ENCODE measurements at regions not wholly inside any gene's neighbourhood (a gene's known extent, or its start where the extent isn't known, plus 50 kb on each side); places are given as distances from the start of the nearest gene placed in this dataset.
"Not testable (repeated sequence)": the region's sequence is repeated elsewhere in the genome, so short reads cannot be mapped to it uniquely, and the experiment has no call there.

GRCh38 chr5:99043257-99043656 is 114.5 kb upstream of the CHD1 start:
- H3K4me3 Mint-ChIP-seq; DNase-seq (ENCODE audit: low spot score in 2 of 2); ATAC-seq (ENCODE audit: low read depth); H3K27ac Mint-ChIP-seq; H3K27me3 Mint-ChIP-seq: not testable (repeated sequence)
- H3K9me3 Mint-ChIP-seq, result peaks cover 23% of the 10 kb centered on the region
- H3K36me3 Mint-ChIP-seq, result peaks cover 24% of the 10 kb centered on the region
- H3K4me1 Mint-ChIP-seq, result peaks cover 17% of the 10 kb centered on the region

GRCh38 chr5:99037668-99038067 is 108.9 kb upstream of the CHD1 start:
- peak overlapping the region; percentile 35 for H3K4me3 Mint-ChIP-seq
- peak overlapping the region; percentile 51 for H3K27ac Mint-ChIP-seq
- no peaks in the 10 kb centered on the region for H3K27me3 Mint-ChIP-seq
- peaks cover 23% of the 10 kb centered on the region for H3K9me3 Mint-ChIP-seq
- H3K36me3 Mint-ChIP-seq, result peaks cover 24% of the 10 kb centered on the region
- peaks cover 41% of the 10 kb centered on the region for H3K4me1 Mint-ChIP-seq
- ATAC-seq (ENCODE audit: low read depth) (peak; percentile 81), DNase-seq (ENCODE audit: low spot score in 2 of 2) (peak in 1 of 2 donors; percentile 42)

GRCh38 chr5:99035942-99036341 is 107.1 kb upstream of the CHD1 start:
- no peak for DNase-seq (ENCODE audit: low spot score in 2 of 2)
- no peak for ATAC-seq (ENCODE audit: low read depth)
- Mint-ChIP-seq H3K4me3 (no peak overlapping the region), H3K27ac (no peak overlapping the region), H3K27me3 (no peaks in the 10 kb centered on the region), H3K36me3 (peaks cover 20% of the 10 kb centered on the region), H3K4me1 (peaks cover 43% of the 10 kb centered on the region), H3K9me3 (peaks cover 15% of the 10 kb centered on the region)

- ATAC-seq (ENCODE audit: low read depth) (no peak), DNase-seq (ENCODE audit: low spot score in 2 of 2) (no peak)
- Mint-ChIP-seq H3K9me3 (peaks cover 3% of the 10 kb centered on the region), H3K27me3 (no peaks in the 10 kb centered on the region), H3K27ac (peak overlapping the region; percentile 99), H3K4me1 (peaks cover 52% of the 10 kb centered on the region), H3K36me3 (peaks cover 9% of the 10 kb centered on the region), H3K4me3 (peak overlapping the region; percentile 3)
Measured at GRCh38 chr5:99034336-99034735, 105.5 kb upstream of the CHD1 start.

DNA sequence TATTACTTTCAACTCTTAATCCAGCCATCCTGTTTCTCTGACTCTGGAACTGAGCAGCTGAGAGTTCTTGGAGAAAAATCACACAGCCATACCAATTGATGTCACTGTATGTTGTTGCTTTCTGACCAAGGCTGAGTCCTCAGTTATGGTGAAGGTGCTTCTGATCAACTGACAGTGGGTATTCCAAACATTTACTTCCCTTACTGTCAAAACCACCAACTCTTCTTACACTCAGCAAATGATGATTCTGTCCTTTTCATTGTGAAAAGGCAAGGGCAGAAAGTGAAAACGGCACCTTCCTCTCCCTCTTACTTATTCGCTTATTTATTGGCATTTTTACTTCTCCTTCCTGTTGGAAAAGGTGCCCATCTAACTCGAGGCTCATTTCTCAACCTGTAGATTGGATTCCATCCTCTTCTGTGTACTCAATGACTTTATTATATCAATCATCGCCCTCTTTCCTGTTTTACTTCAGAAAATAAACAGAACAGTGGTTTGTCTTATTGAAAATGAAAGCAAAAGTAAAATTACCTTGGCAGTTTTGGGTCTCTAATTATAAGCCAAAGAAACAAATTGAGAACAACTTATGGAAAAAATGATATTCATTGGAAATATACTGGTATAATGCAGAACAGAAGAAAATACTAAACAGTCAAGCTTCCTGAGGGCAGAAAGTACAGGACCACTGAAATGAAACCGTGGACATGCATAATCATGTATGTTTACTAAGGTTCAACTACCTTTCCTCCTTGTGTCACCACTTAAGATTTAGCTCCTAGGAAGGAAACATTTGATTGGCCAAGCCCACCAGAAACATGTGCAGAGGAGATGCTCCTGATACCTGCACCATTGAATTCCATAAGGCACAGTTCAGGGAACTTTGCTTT is 104.5 kb upstream of the CHD1 start:
- no peak for DNase-seq (ENCODE audit: low spot score in 2 of 2)
- no peaks in the 10 kb centered on the region for H3K27me3 Mint-ChIP-seq
- peaks cover 53% of the 10 kb centered on the region for H3K4me1 Mint-ChIP-seq
- ATAC-seq (ENCODE audit: low read depth), result peak; percentile 21
- H3K27ac Mint-ChIP-seq, result peak overlapping the region; percentile 99
- peaks cover under 1% of the 10 kb centered on the region for H3K36me3 Mint-ChIP-seq
- H3K9me3 Mint-ChIP-seq, result no peaks in the 10 kb centered on the region
- peak overlapping the region; percentile 89 for H3K4me3 Mint-ChIP-seq

- no peaks in the 10 kb centered on the region for H3K9me3 Mint-ChIP-seq
- H3K36me3 Mint-ChIP-seq, result no peaks in the 10 kb centered on the region
- ATAC-seq (ENCODE audit: low read depth) (peak; percentile 47), DNase-seq (ENCODE audit: low spot score in 2 of 2) (peak in 1 of 2 donors; percentile 25)
- peak overlapping the region; percentile 99 for H3K27ac Mint-ChIP-seq
- H3K4me1 Mint-ChIP-seq, result peaks cover 58% of the 10 kb centered on the region
- H3K4me3 Mint-ChIP-seq, result peak overlapping the region; percentile 89
- H3K27me3 Mint-ChIP-seq, result no peaks in the 10 kb centered on the region
Measured at GRCh38 chr5:99032234-99033013, 103.6 kb upstream of the CHD1 start.

- peak overlapping the region; percentile 57 for H3K27ac Mint-ChIP-seq
- DNase-seq (ENCODE audit: low spot score in 2 of 2), result no peak
- ATAC-seq (ENCODE audit: low read depth), result no peak
- no peaks in the 10 kb centered on the region for H3K36me3 Mint-ChIP-seq
- H3K4me1 Mint-ChIP-seq, result peaks cover 63% of the 10 kb centered on the region
- no peak overlapping the region for H3K4me3 Mint-ChIP-seq
- H3K9me3 Mint-ChIP-seq, result no peaks in the 10 kb centered on the region
- H3K27me3 Mint-ChIP-seq, result no peaks in the 10 kb centered on the region
Measured at GRCh38 chr5:99030906-99031440, 102.2 kb upstream of the CHD1 start.

GRCh38 chr5:99029172-99029571 is 100.4 kb upstream of the CHD1 start:
- peaks cover 60% of the 10 kb centered on the region for H3K4me1 Mint-ChIP-seq
- no peaks in the 10 kb centered on the region for H3K36me3 Mint-ChIP-seq
- ATAC-seq (ENCODE audit: low read depth) (no peak), DNase-seq (ENCODE audit: low spot score in 2 of 2) (no peak)
- H3K27ac Mint-ChIP-seq, result peak overlapping the region; percentile 57
- H3K9me3 Mint-ChIP-seq, result no peaks in the 10 kb centered on the region
- H3K4me3 Mint-ChIP-seq, result no peak overlapping the region
- no peaks in the 10 kb centered on the region for H3K27me3 Mint-ChIP-seq

DNA sequence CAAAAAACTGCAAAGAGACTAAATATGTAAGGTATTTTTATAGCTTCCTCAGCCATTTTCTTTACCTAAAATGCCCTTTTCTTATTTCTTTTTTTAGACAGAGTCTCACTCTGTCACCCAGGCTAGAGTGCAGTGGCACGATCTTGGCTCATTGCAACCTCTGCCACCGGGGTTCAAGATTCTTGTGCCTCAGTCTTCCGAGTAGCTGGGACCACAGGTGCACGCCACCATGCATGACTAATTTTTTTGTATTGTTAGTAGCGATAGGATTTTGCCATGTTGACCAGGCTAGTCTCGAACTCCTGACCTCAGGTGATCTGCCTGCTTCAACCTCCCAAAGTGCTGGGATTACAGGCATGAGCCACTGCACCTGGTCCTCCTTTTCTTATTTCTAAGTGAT is 99.4 kb upstream of the CHD1 start:
- not testable (repeated sequence) for H3K36me3 Mint-ChIP-seq; ATAC-seq (ENCODE audit: low read depth); H3K27me3 Mint-ChIP-seq; DNase-seq (ENCODE audit: low spot score in 2 of 2); H3K9me3 Mint-ChIP-seq
- Mint-ChIP-seq H3K27ac (peak overlapping the region; percentile 57), H3K4me1 (peaks cover 54% of the 10 kb centered on the region), H3K4me3 (peak overlapping the region; percentile 40)

DNA sequence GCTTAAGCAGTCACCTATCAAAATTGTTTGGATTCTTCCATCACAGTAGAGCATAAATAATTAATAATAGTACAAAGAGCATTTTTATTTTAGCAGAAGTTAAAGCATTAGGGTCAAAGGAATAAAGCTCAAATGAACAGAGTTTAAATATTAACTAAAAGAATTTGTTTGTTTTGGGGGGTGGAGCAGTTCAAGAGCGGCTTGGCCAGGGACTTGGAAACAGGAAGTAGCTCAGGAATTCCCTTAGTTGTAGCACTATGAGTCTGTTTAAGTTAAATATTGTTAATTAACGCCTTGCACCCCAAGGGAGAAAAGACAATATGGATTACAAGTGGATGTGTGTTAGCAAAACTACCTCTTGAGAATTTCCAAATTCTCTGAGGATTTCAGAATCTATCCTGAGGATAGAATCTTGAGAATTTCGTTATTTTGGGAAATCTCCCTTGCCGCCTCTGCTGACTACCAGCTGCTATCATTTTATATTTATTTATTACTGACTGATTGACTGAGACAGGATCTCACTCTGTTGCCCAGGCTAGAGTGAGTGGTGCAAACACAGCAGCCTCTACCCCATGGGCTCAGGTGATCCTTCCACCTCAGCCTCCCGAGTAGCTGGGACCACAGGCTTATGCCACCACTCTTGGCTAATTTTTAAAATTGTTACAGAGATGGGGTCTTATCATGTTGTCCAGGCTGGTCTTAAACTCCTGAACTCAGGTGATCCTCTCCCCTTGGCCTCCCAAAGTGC is 96.7 kb upstream of the CHD1 start:
- Mint-ChIP-seq H3K27ac (peak overlapping the region; percentile 57), H3K36me3 (no peaks in the 10 kb centered on the region), H3K9me3 (no peaks in the 10 kb centered on the region), H3K4me3 (no peak overlapping the region), H3K4me1 (peaks cover 36% of the 10 kb centered on the region), H3K27me3 (no peaks in the 10 kb centered on the region)
- ATAC-seq (ENCODE audit: low read depth) (no peak), DNase-seq (ENCODE audit: low spot score in 2 of 2) (no peak)

DNA sequence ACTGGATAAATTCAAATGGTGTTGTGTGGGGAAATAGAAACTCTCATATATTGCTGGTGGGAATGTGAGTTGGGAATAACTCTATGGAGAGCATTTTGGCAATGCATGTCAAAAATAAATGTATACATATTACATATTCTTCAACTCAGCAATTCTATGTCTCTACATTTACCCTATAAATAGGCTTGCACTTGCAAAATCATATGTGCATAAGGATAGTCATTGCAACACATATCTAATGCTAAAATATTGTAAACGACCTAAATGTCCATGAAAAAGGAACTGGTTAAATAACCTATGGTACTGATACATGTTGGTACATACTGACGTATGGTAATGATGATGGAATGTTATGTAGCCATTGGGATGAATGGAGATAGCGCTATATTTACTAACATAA is 94.5 kb upstream of the CHD1 start:
- H3K4me1 Mint-ChIP-seq, result peaks cover 24% of the 10 kb centered on the region
- ATAC-seq (ENCODE audit: low read depth), result no peak
- H3K4me3 Mint-ChIP-seq, result no peak overlapping the region
- H3K9me3 Mint-ChIP-seq, result no peaks in the 10 kb centered on the region
- H3K27ac Mint-ChIP-seq, result no peak overlapping the region
- no peaks in the 10 kb centered on the region for H3K27me3 Mint-ChIP-seq
- no peaks in the 10 kb centered on the region for H3K36me3 Mint-ChIP-seq
- DNase-seq (ENCODE audit: low spot score in 2 of 2), result no peak

DNA sequence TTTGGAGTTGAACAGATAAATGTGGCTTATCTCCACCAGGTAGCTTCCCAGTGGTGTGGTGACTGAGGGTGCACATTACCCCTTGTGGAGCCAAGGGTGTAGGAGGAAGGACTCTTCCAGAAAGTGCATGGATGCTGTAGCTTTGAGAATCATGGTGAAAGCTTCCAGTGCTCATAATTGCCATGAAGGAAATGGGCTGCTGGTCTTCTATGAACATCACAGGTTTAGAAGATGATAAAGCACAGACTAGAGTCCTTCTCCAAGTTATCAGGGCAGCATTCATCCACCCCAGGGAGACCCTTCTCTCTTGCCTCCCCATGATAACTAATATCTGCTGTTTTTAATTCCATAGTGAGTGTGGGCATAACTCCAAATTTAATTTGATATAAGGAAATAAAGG is 93.4 kb upstream of the CHD1 start:
- ATAC-seq (ENCODE audit: low read depth) (no peak), DNase-seq (ENCODE audit: low spot score in 2 of 2) (no peak)
- Mint-ChIP-seq H3K9me3 (no peaks in the 10 kb centered on the region), H3K27me3 (no peaks in the 10 kb centered on the region), H3K27ac (no peak overlapping the region), H3K4me1 (peaks cover 17% of the 10 kb centered on the region), H3K36me3 (no peaks in the 10 kb centered on the region), H3K4me3 (no peak overlapping the region)

DNA sequence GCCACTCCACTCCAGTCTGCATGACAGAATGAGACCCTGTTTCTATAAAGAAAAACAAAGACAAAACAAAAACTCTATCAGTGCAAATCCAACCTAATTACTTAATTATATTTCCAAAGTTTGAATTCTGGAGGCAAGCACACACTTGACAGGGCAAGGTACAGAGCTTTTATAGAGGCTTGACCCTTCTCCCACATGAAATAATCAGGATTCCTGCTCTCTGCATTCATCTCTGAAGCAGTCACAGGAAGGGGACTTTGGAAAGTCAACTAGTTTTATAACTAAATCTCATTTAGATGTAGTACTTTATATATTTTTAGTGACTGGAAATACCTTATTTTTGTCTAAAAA is 91.9 kb upstream of the CHD1 start:
- Mint-ChIP-seq H3K27ac (no peak overlapping the region), H3K4me1 (peaks cover 8% of the 10 kb centered on the region), H3K4me3 (no peak overlapping the region), H3K9me3 (no peaks in the 10 kb centered on the region), H3K36me3 (no peaks in the 10 kb centered on the region), H3K27me3 (no peaks in the 10 kb centered on the region)
- ATAC-seq (ENCODE audit: low read depth) (no peak), DNase-seq (ENCODE audit: low spot score in 2 of 2) (no peak)

Measured in memory B cell (primary cell).